IPS-18c (cell line): ENCODE measurements at regions not wholly inside any gene's neighbourhood (a gene's known extent, or its start where the extent isn't known, plus 50 kb on each side); places are given as distances from the start of the nearest gene placed in this dataset.

Experiments
- H3K4me3 ChIP-seq: 2 replicates; pipeline ENCODE4 v1.7.0; 2013; ENCODE audit warnings: low read depth, mild to moderate bottlenecking, low read length, moderate library complexity; ENCODE audit not compliant: insufficient read depth
- H3K9me3 ChIP-seq: one replicate; pipeline ENCODE4 v1.6.1; 2013; ENCODE audit warnings: mild to moderate bottlenecking, low read length, moderate library complexity; ENCODE audit not compliant: control insufficient read depth, insufficient read depth

GRCh38 chr1:37085393-37085792 is 51.1 kb upstream of the GRIK3 start:
- Histone ChIP-seq H3K4me3 (no peak overlapping the region), H3K9me3 (no peaks in the 10 kb centered on the region)

DNA sequence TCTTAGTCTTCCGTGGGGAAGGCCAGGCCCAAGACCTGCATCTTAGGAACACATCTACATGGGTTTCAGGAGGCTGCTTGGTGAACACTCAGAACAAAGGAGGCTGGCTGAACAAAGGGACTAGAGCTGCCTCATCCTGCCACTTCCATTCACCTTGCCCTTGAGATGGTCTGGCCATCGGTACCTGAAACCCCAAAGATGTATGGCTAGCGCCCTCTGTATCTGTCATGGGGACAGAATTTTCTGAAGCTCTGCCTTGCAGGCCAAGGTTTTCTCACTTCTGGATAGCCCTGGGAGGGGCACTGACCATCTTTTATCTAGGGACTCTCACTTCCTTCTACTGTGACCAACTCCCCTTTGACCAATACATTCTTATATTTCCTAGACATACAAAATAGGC is 55.4 kb upstream of the GRIK3 start:
- Histone ChIP-seq H3K4me3 (no peak overlapping the region), H3K9me3 (no peaks in the 10 kb centered on the region)

GRCh38 chr1:37090671-37091070 is 56.4 kb upstream of the GRIK3 start:
- Histone ChIP-seq H3K4me3 (no peak overlapping the region), H3K9me3 (no peaks in the 10 kb centered on the region)

GRCh38 chr1:37092937-37093336 is 58.6 kb upstream of the GRIK3 start:
- no peak overlapping the region for H3K4me3 ChIP-seq
- no peaks in the 10 kb centered on the region for H3K9me3 ChIP-seq

- no peaks in the 10 kb centered on the region for H3K9me3 ChIP-seq
Observed at GRCh38 chr1:37094302-37094701, 60.0 kb upstream of the GRIK3 start.

GRCh38 chr1:37096523-37096922 is 62.2 kb upstream of the GRIK3 start:
- Histone ChIP-seq H3K4me3 (no peak overlapping the region), H3K9me3 (no peaks in the 10 kb centered on the region)

More at GRCh38 chr1:37094302-37094701, 60.0 kb upstream of the GRIK3 start:
- no peak overlapping the region; the same call in 1 of the 2 replicates for H3K4me3 ChIP-seq

DNA sequence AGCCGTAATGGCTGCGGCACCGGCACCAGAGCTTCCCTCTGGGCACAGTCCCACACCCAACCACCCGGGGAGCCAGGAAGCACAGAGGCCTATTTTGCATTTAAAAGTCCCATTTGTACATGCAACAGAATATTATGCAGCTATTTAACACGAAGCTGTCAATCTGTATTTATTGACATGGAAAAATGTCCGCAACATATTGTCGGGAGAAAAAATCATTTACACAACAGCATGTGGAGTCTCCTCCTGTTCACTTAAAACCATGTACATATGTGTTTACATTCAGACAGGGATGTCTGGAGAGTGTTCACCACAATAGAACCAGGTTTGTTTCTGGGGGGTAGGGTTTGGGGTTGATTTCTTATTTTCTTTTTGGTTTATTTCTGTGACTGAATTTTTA is 63.4 kb upstream of the GRIK3 start:
- Histone ChIP-seq H3K9me3 (peaks cover under 1% of the 10 kb centered on the region), H3K4me3 (no peak overlapping the region)

- Histone ChIP-seq H3K4me3 (no peak overlapping the region), H3K9me3 (peaks cover 2% of the 10 kb centered on the region)
Observed at GRCh38 chr1:37098237-37098636, 63.9 kb upstream of the GRIK3 start.

DNA sequence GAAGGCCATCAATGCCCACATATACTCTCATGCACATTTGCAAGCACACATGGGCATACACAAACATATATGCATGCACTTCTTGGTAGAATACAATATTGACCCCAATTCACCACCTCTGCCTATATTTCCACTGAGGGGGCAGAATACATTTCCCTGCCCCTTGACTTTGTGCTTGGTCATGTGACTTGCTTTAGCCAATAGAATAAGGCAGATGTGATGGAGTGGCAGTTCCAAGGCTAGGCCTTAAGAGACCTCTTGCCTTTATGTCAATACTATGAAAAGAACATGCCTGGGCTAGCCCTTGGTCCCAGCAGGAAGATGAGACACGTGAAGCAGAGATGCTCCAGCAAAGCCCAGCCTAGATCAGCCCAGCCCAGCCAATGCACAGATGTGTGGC is 66.0 kb upstream of the GRIK3 start:
- Histone ChIP-seq H3K9me3 (peaks cover 2% of the 10 kb centered on the region), H3K4me3 (no peak overlapping the region)

DNA sequence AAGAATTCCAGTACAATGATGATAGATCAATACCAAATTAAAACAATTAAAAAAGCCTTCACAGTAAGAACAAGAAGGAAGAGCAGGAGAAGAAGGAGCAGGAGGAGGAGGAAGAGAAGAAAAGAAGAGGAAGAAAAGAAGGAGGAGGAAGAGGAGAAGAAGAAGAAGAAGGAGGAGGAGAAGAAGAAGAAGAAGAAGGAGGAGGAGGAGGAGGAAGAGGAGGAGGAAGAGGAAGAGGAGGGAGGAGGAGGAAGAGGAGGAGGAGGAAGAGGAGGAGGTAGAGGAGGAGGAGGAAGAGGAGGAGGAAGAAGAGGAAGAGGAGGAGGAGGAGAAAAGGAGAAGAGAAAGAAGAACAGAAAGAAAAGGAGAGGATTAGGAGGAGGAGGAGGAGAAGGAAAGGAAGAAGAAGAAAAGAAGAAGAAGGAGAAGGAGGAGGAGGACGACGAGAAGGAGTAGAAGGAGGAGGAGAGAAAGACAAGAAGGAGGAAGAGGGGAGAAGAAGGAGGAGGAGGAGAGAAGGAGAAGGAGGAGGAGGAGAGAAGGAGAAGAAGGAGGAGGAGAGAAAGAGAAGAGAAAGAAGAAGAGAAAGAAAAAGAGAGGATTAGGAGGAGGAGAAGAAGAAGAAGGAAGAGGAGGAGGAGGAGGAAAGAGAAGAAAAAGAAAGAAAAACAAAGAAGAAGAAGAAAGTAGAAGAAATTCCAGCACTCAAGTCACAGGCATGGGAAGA is 68.5 kb upstream of the GRIK3 start:
- Histone ChIP-seq H3K9me3 (peaks cover 2% of the 10 kb centered on the region), H3K4me3 (no peak overlapping the region)

DNA sequence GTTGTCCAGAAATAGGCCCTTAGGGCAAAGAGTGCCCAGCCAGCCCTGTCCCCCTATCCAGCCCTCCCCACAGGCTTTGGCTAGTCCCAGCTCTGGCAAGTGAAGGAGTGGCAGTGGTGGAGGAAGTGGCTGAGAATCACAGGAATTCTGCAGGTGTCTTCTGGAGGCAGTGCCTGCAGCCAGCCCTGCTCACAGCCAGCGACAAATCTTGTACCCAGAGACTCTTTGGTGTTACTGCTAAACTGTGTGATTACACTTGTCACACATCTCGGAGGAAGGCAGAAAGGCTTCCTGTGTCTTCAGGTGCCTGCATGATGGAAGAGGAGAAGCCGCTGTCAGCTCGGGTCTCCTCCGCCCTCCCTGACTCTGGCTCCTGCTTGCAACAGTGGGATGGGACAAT is 71.6 kb upstream of the GRIK3 start:
- Histone ChIP-seq H3K9me3 (peaks cover 2% of the 10 kb centered on the region), H3K4me3 (no peak overlapping the region)

DNA sequence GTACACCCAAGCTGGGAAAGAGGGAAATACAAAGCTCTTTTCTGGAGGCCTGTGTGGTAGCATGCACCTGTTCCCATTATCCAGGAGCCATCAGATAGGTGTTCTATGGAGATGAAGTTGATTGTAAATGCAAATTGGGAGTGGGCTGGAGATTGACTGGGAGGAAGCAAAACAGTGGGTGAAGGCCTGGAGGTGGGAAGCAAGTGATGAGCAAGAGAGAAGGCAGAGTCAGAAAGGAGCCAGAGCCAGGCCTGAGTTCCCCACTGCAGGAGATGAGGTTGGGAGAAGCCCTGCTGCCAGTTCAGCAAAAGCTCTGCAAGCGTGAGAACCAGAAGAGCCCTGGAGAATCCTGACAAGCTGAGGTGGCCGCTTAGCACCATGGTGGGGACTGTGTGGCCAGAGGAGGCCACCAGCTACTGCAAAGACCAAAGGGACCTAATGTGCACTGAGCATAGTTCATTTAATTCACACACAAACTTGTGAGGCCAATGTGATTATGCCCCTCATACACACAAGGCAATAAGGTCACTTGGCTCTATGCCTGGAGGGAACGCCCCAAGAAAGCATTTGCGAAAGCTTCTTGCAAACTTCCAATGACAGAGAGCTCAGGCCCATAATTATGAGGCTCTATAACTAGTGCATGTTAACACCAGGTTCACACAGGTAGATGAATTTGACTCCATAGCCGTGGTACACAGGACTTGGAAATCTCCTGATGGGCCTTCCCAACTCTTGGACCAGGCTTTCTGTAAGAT is 73.0 kb upstream of the GRIK3 start:
- H3K9me3 ChIP-seq = peaks cover 2% of the 10 kb centered on the region
- H3K4me3 ChIP-seq = no peak overlapping the region

DNA sequence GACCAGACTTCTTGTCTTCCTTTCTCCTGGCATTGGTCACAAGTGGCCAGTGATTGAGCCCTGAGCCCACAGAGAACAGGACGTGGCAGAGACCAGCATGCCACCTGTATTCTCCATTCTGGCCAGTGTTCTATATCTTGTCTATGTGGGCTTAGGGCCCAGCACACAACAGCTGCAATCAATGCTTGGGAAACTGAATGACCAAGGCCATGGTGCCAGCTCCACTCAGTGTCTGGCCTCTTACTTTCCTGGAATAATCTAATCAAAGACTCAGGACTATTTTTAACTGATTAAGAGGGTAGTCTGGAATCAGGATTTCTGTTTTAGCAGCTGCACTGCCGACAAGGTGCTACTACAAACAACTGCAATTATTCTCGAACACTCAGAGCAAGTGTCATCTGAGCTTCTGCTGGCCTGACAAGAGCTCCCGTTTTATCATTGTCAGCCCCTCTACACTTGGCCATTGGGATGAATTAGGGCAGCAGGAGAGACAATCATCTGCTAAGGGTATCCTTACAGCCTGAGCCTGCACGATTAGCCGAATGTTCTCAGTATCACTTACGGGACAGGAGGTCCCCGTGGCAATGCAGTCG is 74.4 kb upstream of the GRIK3 start:
- H3K4me3 ChIP-seq = no peak overlapping the region

DNA sequence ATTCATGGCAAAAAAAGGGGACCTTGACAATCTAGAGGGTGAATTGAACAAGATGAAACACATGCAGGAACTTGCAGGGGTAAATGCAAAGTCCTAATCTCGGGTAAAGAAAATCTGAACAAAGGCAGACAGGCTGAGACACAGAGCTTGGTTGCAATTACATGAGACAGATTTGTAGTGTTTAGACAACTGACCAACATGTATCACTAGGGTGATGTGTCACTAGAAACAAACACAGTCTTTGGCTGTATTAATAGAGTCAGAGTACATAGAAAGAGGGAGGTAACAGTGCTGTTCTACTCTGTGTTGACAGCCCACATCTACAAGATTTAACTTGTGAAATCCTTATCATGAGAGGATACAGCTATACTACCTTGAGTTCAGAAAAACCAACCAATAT is 78.1 kb upstream of the GRIK3 start:
- Histone ChIP-seq H3K9me3 (no peaks in the 10 kb centered on the region), H3K4me3 (no peak overlapping the region)

More for the DNA sequence above, 74.4 kb upstream of the GRIK3 start:
- H3K9me3 ChIP-seq = no peaks in the 10 kb centered on the region

GRCh38 chr1:37113285-37113997 is 79.1 kb upstream of the GRIK3 start:
- Histone ChIP-seq H3K4me3 (no peak overlapping the region), H3K9me3 (no peaks in the 10 kb centered on the region)

DNA sequence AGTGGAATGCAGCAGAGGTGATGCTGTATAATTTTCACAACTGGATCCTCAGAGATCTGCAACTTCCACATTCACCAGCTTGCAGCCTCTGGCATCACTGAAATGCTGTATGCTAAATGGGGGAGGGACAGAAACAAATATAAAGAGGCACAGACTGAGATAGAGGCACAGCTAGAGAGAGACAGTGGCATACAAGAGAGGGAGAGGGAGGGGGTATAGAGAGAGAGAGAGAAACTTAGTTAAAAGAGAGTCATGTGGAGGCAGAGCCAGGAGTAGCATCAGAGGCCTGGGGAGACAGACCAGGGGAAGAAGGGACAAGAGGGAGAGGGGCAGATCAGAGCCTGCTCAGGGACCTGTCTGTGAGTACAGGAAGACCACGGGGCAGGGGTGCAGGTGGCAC is 84.5 kb upstream of the GRIK3 start:
- Histone ChIP-seq H3K4me3 (no peak overlapping the region), H3K9me3 (no peaks in the 10 kb centered on the region)

GRCh38 chr1:37120279-37120678 is 86.0 kb upstream of the GRIK3 start:
- Histone ChIP-seq H3K9me3 (peaks cover 2% of the 10 kb centered on the region), H3K4me3 (no peak overlapping the region)
